Stimulated activated CD4-positive, alpha-beta T cell treated with anti-CD3 and anti-CD28 coated beads, Interleukin-12 subunit alpha, Interleukin-12 subunit beta, amount 100 ng/mL, for 48 hours (primary cell): ENCODE measurements at regions not wholly inside any gene's neighbourhood (a gene's known extent, or its start where the extent isn't known, plus 50 kb on each side); places are given as distances from the start of the nearest gene placed in this dataset.
"Not testable (repeated sequence)": the region's sequence is repeated elsewhere in the genome, so short reads cannot be mapped to it uniquely, and the experiment has no call there.

Source experiments
- DNase-seq, 3 donors: peaks; one replicate each; pipeline ENCODE4 v3.0.0-alpha.2; 2020; ENCODE audit warnings: low read depth in 2 of 3, low spot score in 1 of 3

DNA sequence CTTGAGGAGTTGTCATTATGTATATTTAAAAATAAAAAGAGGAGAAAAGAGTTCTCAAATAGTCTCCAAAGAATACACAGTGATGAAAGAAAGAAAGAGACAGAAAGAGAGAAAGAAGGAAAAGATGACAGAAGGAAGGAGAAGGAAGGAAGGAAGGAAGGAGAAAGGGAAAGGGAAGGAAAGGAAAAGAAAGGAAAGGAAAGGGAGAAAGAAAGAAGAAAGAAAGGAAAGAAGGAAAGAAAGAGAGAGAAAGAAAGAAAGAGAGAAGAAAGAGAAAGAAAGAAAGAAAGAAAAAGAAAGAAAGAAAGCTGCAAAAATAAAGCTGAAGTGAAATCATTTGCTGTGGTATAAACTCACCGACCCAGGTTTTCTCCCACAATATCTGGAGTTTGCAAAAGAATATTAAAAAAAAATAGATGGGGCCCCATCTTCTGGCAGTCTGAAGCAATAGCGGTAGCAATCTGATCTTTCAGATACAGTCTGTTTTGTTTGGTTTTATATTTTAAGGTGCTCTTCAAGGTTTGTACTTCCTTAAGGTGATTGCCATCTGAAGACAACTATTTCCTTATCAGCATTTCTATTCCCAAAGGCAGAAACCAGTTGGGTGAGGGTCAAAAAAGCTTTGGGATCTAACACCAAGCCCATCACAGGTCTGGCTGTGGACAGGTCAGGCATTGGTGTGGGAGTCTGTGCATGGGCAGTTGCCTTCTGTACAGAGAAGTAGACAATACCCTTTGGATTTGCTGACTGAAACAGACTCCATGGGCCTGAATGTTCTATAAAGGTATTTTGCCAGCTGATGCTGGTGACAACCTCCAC is 160.4 kb downstream of the CPEB2 start:
- DNase-seq = no peak

DNA sequence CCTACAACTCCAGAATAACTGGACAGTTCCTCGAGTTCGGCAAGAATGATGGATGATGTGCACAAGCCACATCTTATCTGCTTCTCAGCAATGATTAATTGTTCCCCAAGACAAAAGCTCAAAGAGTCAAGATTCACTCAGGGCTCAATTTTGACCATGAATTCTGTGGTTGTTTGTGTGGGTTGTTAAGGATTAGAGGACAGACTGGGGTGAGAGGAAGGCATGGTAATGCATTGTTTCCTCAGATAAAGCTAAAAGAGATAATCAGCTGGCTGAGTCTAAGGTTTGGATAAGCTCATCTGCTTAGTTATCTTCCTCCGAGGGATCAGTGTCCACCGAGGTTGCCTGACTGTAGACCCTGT is 161.0 kb downstream of the CPEB2 start:
- DNase-seq = no peak

DNA sequence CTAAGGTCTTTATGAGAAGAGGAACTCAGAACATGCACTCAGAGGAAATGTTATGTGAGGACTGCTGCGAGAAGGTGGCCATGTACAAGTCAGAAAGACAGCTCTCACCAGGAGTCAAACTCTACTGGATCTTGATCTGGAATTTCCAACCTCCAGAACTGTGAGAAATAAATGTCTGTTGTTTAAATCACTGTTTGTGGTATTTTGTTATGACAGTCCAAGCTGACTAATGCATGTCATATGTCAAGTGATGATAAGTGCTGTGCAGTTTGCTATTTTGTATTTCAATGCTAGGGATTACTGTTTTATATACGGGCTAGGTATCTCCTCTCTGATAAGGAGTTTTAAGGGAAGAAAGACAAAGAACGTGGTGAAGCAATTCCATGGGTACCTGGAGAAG is 162.3 kb downstream of the CPEB2 start:
- no peak for DNase-seq

DNA sequence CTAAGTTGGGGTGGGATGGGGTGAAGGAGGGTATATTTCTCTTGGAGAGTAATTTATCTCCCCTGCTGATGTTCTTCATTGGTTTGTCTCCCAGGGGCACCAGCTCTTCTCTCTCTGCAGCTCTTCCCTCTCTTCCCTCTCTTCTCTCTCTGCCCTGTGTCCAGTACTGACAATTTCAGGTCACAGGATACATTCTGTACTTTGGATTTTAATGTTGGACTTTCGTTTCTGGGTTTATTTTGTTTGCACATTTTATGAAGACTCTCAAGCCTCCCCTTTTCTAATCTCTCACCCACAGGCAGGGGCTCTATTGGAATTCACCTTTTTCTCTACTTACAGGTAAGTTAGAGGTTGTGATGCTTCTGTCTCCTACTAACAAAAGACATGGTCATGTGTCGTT is 165.5 kb downstream of the CPEB2 start:
- DNase-seq = no peak

DNA sequence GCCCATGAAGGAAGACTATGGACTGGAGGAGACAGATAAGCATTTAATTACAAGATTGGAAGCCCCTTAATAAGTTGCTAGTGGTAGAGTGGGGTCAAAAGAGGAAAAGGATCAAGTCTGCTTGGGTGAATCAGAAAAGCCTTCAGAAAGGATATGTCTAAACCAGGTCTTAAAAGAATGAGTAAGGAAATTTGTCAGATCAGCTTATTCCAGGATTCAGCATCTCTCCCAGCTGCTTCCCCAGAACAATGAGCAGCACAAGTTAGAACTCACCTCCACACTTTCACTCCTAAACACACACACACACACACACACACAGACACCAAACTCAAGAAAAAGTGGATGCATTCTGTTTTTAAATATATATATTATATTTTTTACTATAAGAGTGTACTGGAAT is 166.5 kb downstream of the CPEB2 start:
- no peak for DNase-seq

DNA sequence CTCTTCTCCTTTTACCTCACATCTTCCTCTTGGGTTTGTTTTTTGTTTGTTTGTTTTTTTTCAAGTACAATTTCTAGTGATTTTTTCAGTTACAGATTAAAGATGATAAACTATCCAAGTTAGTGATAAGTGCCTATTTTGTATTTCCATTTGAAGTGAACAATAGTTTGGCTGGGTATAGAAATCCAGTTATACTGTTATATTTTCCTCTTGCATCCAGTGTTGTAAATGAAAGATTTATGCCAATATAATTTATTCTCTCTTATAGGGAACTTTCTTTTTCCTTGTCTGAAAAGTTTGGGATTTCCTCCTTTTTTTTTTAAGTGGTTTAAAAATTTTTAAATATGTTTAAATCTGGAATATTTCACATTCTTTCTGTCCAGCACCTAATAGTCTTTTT is 169.4 kb downstream of the CPEB2 start:
- DNase-seq = no peak

DNA sequence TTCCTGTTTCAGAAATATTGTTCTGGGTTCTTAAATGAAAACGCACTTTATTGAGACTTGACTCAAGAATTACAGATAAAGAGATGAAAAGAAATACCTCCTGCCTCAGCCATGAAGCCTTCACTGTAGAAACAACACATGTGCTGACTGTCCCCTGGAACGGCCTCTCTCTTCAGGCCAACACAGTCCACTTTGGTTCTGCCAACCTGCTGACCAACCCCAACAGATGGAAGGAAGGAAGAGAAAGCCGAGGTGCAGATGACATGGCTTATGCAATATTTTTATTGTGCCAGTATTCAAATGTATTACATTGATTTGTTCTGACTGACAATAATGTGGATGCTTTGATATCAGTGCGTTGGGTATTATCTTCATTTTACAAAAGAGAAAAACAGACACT is 171.0 kb downstream of the CPEB2 start:
- DNase-seq = no peak

DNA sequence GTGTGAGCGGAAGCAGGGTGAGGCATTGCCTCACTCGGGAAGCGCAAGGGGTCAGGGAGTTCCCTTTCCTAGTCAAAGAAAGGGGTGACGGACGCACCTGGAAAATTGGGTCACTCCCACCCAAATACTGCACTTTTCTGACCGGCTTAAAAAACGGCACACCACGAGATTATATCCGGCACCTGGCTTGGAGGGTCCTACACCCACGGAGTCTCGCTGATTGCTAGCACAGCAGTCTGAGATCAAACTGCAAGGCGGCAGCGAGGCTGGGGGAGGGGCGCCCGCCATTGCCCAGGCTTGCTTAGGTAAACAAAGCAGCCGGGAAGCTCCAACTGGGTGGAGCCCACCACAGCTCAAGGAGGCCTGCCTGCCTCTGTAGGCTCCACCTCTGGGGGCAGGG is 171.9 kb downstream of the CPEB2 start:
- DNase-seq = not testable (repeated sequence)

DNA sequence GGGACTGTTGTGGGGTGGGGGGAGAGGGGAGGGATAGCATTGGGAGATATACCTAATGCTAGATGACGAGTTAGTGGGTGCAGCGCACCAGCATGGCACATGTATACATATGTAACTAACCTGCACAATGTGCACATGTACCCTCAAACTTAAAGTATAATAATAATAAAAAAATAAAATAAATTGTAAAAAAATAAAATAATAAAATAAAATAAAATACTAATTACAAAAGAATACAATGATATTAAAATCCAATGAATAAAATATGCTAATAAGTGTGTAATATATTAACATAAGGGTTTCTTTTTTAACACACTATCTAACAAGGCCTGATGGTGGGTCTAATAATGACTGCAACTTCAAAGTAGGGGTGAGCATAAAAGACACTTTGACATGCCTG is 177.6 kb downstream of the CPEB2 start:
- not testable (repeated sequence) for DNase-seq

DNA sequence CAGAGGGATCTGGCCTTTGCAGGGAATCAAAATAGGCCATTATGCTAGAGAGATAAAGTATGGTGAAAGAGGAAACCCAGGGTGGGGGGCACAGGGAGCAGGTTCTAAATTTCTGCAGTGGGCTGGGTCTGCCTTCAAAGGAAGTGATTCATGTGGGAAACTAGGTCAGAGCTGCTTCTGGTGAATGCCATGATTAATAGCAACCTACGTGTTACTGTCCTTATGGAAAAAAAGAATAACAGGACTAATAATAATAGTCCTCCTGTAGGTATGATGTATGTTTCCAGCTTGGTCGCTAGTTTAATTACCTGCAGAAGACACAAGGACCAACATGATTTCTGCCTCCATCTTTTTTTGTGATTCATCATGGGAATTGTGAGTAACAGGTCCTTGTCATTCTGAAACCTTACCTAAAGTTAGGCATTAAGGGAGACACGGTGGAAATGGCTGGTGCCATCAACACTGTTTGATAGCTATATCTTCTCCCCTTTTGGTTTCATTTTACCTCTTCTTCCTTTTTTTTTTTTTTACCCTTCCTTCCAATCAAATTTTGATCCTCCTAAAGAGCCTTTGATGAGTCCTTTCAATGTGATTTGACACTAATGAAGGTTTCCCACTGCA is 180.4 kb downstream of the CPEB2 start:
- peak; percentile 5 to 47 (median 11) for DNase-seq

DNA sequence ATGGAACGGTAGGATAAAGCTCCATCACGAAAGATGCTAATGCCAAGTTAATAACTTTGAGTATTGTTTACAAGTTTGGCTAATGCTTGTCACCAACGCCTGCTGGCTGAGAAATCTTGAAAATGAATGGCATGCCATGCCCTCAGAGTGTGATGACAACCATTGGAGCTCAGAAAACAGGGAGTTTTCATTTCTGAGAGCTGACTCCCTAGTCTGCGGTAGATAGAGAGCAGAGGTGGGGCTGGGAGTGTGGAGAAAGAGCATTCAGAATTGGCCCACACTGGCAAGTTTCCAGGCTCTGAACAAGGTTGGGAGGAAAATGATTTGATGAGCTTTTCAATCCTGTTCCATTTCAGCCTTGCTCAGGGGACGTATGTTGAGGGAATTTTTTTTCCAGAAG is 183.9 kb downstream of the CPEB2 start:
- no peak for DNase-seq

DNA sequence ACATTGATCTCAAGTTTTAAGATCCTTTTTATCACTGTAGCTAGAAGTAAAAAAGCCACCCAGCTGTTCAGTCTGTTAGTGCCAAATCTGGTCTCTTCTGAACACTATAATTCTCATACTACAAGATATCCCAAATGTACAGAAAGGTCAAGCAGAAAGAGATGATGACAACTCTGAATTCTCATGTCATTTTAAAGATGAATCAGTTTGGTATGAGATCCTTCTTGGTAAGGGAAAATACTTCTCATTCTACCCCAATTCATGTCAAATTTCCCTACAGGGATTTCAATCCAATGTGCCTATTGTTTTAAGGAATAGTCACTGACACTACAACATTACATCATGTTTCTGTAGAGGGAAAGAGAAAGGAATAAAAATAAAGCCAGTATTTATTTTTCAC is 184.5 kb downstream of the CPEB2 start:
- DNase-seq = no peak

DNA sequence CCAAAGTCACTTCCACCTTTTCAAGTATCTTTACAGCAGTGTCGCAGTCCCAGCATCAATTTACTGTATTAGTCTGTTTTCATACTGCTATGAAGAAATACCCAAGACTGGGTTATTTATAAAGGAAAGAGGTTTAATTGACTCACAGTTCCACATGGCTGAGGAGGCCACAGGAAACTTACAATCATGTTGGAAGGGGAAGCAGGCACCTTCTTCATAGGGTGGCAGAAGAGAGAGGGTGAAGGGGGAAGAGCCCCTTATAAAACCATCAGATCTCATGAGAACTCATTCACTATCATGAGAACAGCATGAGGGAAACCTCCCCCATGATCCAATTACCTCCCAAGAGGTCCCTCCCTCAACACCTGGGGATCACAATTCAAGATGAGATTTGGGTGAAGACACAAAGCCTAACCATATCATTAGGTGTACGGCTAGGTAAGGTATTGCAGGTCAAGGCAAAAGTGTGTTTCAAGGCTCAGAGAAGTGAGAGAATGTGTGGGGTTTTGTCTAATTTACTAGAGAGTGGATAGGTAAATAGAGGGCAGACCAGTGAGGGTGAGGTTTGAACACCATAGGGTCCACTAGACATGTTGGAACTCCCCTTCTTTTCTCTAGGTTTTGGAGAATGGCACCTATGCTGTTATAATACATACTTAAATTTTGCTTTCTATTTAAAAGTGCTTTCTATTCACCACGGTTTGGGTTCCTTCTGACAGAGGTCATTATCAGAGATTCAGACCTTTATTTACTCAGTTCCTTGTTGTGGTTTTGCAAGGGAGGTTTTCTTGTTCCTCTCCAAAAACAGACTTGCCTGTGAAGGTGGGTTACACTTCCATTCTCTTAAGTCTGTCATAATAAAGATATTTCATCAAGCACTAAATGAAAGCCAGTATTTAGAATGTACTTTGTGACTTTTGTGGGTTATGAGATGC is 186.6 kb downstream of the CPEB2 start:
- DNase-seq = no peak

DNA sequence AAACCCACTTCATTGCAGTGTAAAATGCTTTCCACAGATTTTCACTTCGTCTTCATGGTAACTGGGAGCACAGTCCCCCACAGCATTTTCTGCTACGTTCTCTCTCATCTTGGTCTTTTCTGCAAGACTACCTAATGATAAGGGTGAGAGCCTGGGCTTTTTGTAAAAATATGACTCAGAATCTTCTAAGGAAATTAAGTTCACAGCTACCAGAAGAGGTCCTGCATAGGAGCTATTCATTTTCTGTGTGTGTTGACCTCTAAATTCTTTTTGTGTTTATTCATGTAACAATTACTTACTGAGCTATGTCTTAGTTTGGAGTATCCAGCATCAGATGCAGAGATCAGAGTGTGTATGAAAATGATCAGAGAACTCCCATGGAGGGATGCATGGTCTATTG is 192.2 kb downstream of the CPEB2 start:
- no peak for DNase-seq

DNA sequence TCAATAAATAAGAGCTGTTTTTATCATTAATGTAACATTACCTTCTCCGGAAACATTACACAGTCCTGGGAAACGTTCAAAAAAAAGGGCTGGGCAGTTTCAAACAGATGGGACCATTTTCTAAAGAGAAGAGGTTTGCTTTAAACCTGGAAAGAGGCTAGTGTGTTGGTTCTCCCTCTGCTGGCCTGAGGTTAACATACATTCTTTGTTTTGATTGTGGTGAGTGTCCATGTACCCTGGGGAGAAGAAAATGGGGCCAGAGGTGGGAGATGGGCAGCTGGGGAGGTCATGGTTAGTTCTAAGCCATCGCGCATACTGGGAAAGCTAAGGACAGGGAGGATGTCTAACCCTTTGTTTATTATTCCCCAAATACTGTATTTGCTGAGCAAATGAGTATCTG is 194.7 kb downstream of the CPEB2 start:
- no peak for DNase-seq

DNA sequence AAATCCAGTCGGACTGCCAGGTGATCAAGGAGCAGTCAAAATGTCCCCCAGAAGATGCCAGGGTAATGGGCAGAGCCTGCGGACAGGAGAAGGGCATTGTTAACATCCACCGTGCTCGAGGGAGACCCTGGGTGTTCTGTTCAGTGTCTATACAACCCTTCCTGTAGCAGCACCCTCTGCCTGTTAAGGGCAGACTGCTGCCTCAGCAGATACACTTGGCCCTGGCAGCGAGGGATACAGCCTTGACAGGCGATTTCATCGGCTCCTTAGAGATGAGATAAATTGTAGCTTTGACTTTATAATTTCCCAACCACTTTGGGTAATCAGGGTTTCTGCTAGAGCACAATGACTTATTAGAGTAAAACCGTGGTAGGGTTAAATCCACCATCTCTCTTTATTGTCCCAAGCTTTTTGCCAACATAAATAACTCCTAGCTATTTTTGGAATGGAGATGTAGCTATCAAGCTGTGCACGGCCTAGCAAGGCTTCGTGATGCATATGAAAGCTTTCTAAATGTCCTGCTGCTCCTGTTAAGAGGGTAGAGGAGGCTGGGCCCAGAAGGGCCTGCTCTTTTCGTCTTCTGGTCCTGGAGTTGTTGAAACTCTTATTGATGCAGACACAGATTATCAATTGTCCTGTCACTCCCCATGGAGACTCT is 195.9 kb downstream of the CPEB2 start:
- DNase-seq = no peak

DNA sequence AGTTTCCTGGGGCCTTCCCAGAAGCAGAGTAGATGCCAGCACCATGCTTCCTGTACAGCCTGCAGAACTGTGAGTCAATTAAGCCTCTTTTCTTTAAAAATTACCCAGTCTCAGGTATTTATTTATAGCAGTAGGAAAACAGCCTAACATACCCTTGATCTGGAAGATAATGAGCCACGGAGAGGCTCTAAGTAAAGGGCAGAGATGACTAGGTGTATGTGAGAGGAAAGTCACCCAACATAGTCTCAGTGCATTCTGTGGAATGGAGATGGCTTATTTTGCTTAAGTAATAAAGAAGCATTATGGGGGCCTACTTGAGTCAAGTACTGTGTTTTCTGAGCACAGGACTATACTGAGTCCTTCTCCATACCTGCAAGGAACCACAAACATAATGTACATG is 199.5 kb downstream of the CPEB2 start:
- no peak for DNase-seq

DNA sequence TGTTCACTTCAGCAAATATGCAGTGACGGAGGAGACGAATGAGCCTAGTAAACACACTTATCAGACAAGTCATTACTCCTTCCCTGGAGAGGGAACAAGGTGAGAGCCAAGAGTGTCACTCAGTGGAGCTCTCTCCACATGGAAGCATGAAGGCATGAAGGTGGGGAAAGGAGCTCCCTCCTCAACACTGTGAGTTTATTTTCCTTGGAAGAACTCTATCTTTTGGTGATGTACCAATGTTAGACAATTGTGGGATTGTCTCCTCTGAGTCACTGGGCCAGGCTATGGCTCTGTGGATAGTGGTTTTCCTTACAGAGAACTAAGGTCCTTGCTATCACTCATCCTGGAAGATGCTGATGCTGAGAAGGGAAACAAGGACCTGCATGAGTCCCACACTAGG is 200.2 kb downstream of the CPEB2 start:
- no peak for DNase-seq

DNA sequence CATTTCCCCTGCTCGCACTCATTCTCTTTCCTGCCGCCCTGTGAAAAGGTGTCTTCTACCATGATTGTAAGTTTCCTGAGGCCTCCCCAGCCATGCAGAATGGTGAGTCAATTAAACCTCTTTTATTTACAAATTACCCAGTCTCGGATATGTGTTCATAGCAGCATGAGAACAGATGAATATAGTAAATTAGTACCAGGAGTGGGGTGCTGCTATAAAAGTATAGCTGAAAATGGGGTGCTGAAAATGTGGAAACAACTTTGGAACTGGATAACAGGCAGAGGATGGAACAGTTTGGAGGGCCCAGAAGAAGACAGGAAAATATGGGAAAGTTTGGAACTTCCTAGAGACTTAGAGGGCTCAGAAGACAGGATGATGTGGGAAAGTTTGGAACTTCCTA is 204.2 kb downstream of the CPEB2 start:
- DNase-seq = not testable (repeated sequence)

DNA sequence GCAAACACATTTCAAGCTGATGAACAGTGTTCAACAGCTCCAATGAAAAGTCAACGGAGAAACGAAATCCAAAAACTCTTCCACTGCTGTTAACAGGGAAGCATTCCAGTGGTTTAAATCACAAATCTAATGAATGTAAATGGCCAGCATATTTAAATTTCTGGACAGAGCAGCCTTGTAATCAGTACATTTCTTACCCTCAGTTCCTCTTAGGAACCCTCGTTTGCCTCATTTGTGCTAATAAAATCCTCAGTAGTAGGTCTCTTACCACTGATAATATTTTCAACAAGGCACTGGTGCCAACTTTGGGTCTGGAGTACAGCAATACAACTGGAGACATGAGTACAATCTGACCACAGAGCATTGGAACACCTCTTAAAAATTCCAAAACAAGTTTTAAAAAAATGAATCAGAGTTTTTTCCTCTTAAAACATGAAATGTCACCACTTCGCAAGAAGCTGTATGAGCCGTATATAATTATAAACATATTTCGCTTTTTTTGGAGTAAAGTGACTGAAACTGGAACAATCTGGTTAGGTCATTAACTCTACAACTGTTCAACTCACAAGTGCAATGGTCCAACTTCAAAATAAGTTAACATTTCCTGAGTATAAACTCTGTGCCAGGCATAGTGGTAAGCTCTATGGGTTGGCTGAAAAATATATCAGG is 211.2 kb downstream of the CPEB2 start:
- DNase-seq = no peak

DNA sequence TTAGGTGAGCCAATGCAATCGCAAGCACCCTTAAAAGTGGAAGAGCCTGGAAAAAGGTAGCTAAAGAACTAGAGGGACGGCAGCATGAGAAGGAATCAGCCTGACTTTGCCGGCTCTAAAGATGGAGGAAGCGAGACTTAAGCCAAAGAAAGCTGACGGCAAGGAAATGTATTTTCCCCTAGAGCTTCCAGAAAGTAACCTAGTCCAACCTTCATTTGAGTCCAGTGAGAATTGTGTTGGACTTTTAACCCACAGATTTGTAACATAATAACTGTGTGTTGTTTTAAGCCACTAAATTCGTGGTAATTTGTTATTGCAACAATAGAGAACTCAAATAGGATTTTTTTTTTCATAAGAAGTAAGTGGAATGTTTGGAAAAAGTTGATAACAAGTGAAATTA is 212.7 kb upstream of the C1QTNF7 start:
- DNase-seq = no peak
